ENCODE measurements at regions not wholly inside any gene's neighbourhood (a gene's known extent, or its start where the extent isn't known, plus 50 kb on each side); places are given as distances from the start of the nearest gene placed in this dataset.

- no peaks in the 10 kb centered on the region for H3K4me1 Mint-ChIP-seq (ENCODE audit: low read depth)
- H3K36me3 Mint-ChIP-seq (ENCODE audit: low read depth) = no peaks in the 10 kb centered on the region
- peaks cover 55% of the 10 kb centered on the region for H3K27me3 Mint-ChIP-seq (ENCODE audit: insufficient read depth)
- no peak overlapping the region for H3K27ac Mint-ChIP-seq
- DNase-seq = no peak
- no peak overlapping the region for H3K4me3 Mint-ChIP-seq
- TF ChIP-seq, protein P1, sequence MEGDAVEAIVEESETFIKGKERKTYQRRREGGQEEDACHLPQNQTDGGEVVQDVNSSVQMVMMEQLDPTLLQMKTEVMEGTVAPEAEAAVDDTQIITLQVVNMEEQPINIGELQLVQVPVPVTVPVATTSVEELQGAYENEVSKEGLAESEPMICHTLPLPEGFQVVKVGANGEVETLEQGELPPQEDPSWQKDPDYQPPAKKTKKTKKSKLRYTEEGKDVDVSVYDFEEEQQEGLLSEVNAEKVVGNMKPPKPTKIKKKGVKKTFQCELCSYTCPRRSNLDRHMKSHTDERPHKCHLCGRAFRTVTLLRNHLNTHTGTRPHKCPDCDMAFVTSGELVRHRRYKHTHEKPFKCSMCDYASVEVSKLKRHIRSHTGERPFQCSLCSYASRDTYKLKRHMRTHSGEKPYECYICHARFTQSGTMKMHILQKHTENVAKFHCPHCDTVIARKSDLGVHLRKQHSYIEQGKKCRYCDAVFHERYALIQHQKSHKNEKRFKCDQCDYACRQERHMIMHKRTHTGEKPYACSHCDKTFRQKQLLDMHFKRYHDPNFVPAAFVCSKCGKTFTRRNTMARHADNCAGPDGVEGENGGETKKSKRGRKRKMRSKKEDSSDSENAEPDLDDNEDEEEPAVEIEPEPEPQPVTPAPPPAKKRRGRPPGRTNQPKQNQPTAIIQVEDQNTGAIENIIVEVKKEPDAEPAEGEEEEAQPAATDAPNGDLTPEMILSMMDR (IDR thresholded peaks at IDR 0.05) = no peak
- no peaks in the 10 kb centered on the region for H3K9me3 Mint-ChIP-seq
These were observed 61.5 kb upstream of the CDH5 start for GRCh38 chr16:66304961-66305360.

GRCh38 chr16:66304151-66304550 lies 62.3 kb upstream of the CDH5 start:
- Mint-ChIP-seq H3K9me3 (no peaks in the 10 kb centered on the region), H3K36me3 (ENCODE audit: low read depth) (no peaks in the 10 kb centered on the region), H3K4me3 (no peak overlapping the region), H3K4me1 (ENCODE audit: low read depth) (no peaks in the 10 kb centered on the region), H3K27me3 (ENCODE audit: insufficient read depth) (peaks cover 54% of the 10 kb centered on the region), H3K27ac (no peak overlapping the region)
- TF ChIP-seq, protein P1 (IDR thresholded peaks at IDR 0.05) = no peak
- DNase-seq = no peak

- no peaks in the 10 kb centered on the region for H3K4me1 Mint-ChIP-seq (ENCODE audit: low read depth)
- peaks cover 45% of the 10 kb centered on the region for H3K27me3 Mint-ChIP-seq (ENCODE audit: insufficient read depth)
These were observed 66.0 kb upstream of the CDH5 start for GRCh38 chr16:66300501-66300900.

DNA sequence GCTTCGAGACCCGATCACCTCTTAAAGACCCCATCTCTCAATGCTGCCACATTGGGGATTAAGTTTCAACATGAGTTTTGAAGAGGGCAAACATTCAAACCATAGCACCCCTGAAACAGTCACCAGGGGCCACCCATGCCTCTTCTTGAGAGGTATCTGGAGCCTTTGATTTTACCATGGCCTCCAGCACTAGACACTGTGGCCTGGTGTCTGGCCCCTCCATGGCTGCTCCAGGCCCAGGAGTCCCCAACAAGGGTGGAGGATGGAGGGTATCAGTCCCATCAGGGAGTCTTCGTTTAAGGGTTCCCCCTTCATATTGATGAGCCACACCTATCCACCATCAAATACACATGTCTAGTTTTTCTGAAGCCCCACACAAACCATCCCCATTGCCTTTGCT lies 66.5 kb upstream of the CDH5 start:
- no peak overlapping the region for H3K27ac Mint-ChIP-seq
- no peak overlapping the region for H3K4me3 Mint-ChIP-seq
- H3K9me3 Mint-ChIP-seq = no peaks in the 10 kb centered on the region
- TF ChIP-seq, protein P1 (IDR thresholded peaks at IDR 0.05) = no peak
- DNase-seq = no peak
- peaks cover 49% of the 10 kb centered on the region for H3K27me3 Mint-ChIP-seq (ENCODE audit: insufficient read depth)
- H3K4me1 Mint-ChIP-seq (ENCODE audit: low read depth) = no peaks in the 10 kb centered on the region
- no peaks in the 10 kb centered on the region for H3K36me3 Mint-ChIP-seq (ENCODE audit: low read depth)

More at GRCh38 chr16:66300501-66300900, 66.0 kb upstream of the CDH5 start:
- no peaks in the 10 kb centered on the region for H3K9me3 Mint-ChIP-seq
- no peak overlapping the region for H3K4me3 Mint-ChIP-seq
- H3K36me3 Mint-ChIP-seq (ENCODE audit: low read depth) = no peaks in the 10 kb centered on the region
- DNase-seq = no peak
- TF ChIP-seq, protein P1 (IDR thresholded peaks at IDR 0.05) = no peak
- no peak overlapping the region for H3K27ac Mint-ChIP-seq

GRCh38 chr16:66299349-66299748 lies 67.1 kb upstream of the CDH5 start:
- H3K36me3 Mint-ChIP-seq (ENCODE audit: low read depth) = no peaks in the 10 kb centered on the region
- peaks cover 51% of the 10 kb centered on the region for H3K27me3 Mint-ChIP-seq (ENCODE audit: insufficient read depth)
- TF ChIP-seq, protein P1 (IDR thresholded peaks at IDR 0.05) = no peak
- no peaks in the 10 kb centered on the region for H3K4me1 Mint-ChIP-seq (ENCODE audit: low read depth)
- no peak for DNase-seq
- H3K4me3 Mint-ChIP-seq = no peak overlapping the region
- no peaks in the 10 kb centered on the region for H3K9me3 Mint-ChIP-seq
- no peak overlapping the region for H3K27ac Mint-ChIP-seq

- Mint-ChIP-seq H3K27ac (no peak overlapping the region), H3K4me1 (ENCODE audit: low read depth) (no peaks in the 10 kb centered on the region), H3K4me3 (no peak overlapping the region), H3K27me3 (ENCODE audit: insufficient read depth) (peaks cover 57% of the 10 kb centered on the region), H3K9me3 (no peaks in the 10 kb centered on the region), H3K36me3 (ENCODE audit: low read depth) (no peaks in the 10 kb centered on the region)
- TF ChIP-seq, protein P1 (IDR thresholded peaks at IDR 0.05) = no peak
- DNase-seq = no peak
These were observed 67.8 kb upstream of the CDH5 start for GRCh38 chr16:66298571-66299120.
